Keratinocyte (primary cell): ENCODE measurements at regions not wholly inside any gene's neighbourhood (a gene's known extent, or its start where the extent isn't known, plus 50 kb on each side); places are given as distances from the start of the nearest gene placed in this dataset.

Source experiments
- DNase-seq: peaks from one replicate; pipeline ENCODE4 v3.0.0-alpha.2; 2011; ENCODE audit warnings: low read depth, missing footprints, low spot score
- FAIRE-seq: peaks from 2 replicates; lab custom pipeline; 2011; peaks lifted over from hg19 to GRCh38; lab: Jason Lieb, UNC
- H2AFZ ChIP-seq: 2 replicates; pipeline ENCODE4 v1.6.0; 2012; ENCODE audit warnings: low read length, control low read depth, inconsistent platforms; ENCODE audit not compliant: control insufficient read depth
- H3K27ac ChIP-seq: 2 replicates; pipeline ENCODE4 v1.5.1; 2011; ENCODE audit warnings: low read length; ENCODE audit not compliant: control insufficient read depth, insufficient read depth
- H3K27me3 ChIP-seq: 3 replicates; pipeline ENCODE4 v1.6.0; 2011; ENCODE audit warnings: low read length; ENCODE audit not compliant: control insufficient read depth, insufficient read depth; ENCODE audit errors: extremely low read depth
- H3K36me3 ChIP-seq, 2 experiments: 2 replicates in 1 of 2; 3 replicates in 1 of 2; pipeline ENCODE4 v1.5.1; 2011; ENCODE audit warnings: low read length in 2 of 2, mild to moderate bottlenecking in 1 of 2; ENCODE audit not compliant: control insufficient read depth in 2 of 2, insufficient read depth in 2 of 2; ENCODE audit errors: extremely low read depth in 1 of 2
- H3K4me1 ChIP-seq: 3 replicates; pipeline ENCODE4 v1.5.1; 2011; ENCODE audit warnings: low read length; ENCODE audit not compliant: control insufficient read depth, insufficient read depth; ENCODE audit errors: extremely low read depth
- H3K4me2 ChIP-seq: 3 replicates; pipeline ENCODE4 v1.6.0; 2011; ENCODE audit warnings: low read depth, low read length; ENCODE audit not compliant: control insufficient read depth, insufficient read depth; ENCODE audit errors: extremely low read depth
- H3K4me3 ChIP-seq, 3 experiments: fragments of 200-600 bp in 1 of 3; sonication (generic) in 1 of 3; 2 replicates in 2 of 3; 3 replicates in 1 of 3; pipeline ENCODE4 v1.5.1; 2011 to 2016; ENCODE audit warnings: low read length in 3 of 3, mild to moderate bottlenecking in 3 of 3, control low read depth in 2 of 3, inconsistent platforms in 1 of 3, low read depth in 1 of 3, mixed read lengths in 1 of 3, mixed run types in 1 of 3, moderate library complexity in 1 of 3; ENCODE audit not compliant: control insufficient read depth in 2 of 3, insufficient read depth in 2 of 3; ENCODE audit errors: extremely low read depth in 1 of 3
- H3K79me2 ChIP-seq: 2 replicates; pipeline ENCODE4 v1.6.0; 2012; ENCODE audit warnings: low read length; ENCODE audit not compliant: control insufficient read depth, insufficient read depth
- H3K9ac ChIP-seq: 3 replicates; pipeline ENCODE4 v1.6.0; 2011; ENCODE audit warnings: low read length; ENCODE audit not compliant: control insufficient read depth, insufficient read depth; ENCODE audit errors: extremely low read depth
- H3K9me1 ChIP-seq: 3 replicates; pipeline ENCODE4 v1.6.0; 2011; ENCODE audit warnings: low read length; ENCODE audit not compliant: control insufficient read depth, insufficient read depth; ENCODE audit errors: extremely low read depth
- H3K9me3 ChIP-seq: 2 replicates; pipeline ENCODE4 v1.5.1; 2012; ENCODE audit warnings: low read depth, low read length; ENCODE audit not compliant: control insufficient read depth
- H4K20me1 ChIP-seq: 3 replicates; pipeline ENCODE4 v1.6.0; 2011; ENCODE audit warnings: low read length; ENCODE audit not compliant: control insufficient read depth, insufficient read depth; ENCODE audit errors: extremely low read depth
- CTCF ChIP-seq, 3 experiments: IDR thresholded peaks in 1 of 3; conservative IDR thresholded peaks in 1 of 3; optimal IDR thresholded peaks in 1 of 3; 2 replicates in 2 of 3; 3 replicates in 1 of 3; pipeline versions ENCODE3 to v1.5.1; 2011; ENCODE audit warnings: low read length in 3 of 3, mild to moderate bottlenecking in 3 of 3, moderate library complexity in 2 of 3, control low read depth in 1 of 3, inconsistent platforms in 1 of 3; ENCODE audit not compliant: insufficient read depth in 2 of 3; ENCODE audit errors: extremely low read depth in 1 of 3
- EZH2 ChIP-seq: IDR thresholded peaks from one replicate; pipeline ENCODE4 v1.6.1; 2012; ENCODE audit warnings: inconsistent platforms, mild to moderate bottlenecking, low read length, moderate library complexity
- dilution Hi-C: fragments of 300-500 bp; cut with MboI; formaldehyde crosslinking; loops from one replicate; pipeline ENCODE4 v1.7.0; 2020; ENCODE audit warnings: low sequenced_read_pairs; ENCODE audit not compliant: extremely low pct_ligation_motif_present

GRCh38 chr4:137043184-137043583 lies 489.1 kb downstream of the PCDH18 start:
- dilution Hi-C loops, result no loop called here
- Histone ChIP-seq H3K36me3 (no peaks in the 10 kb centered on the region), H3K4me2 (no peak overlapping the region), H3K9me1 (no peaks in the 10 kb centered on the region), H3K9me3 (no peaks in the 10 kb centered on the region), H4K20me1 (no peaks in the 10 kb centered on the region), H3K79me2 (no peaks in the 10 kb centered on the region), H3K9ac (no peak overlapping the region), H3K27ac (no peak overlapping the region), H3K4me1 (no peaks in the 10 kb centered on the region), H3K27me3 (no peaks in the 10 kb centered on the region), H2AFZ (no peak overlapping the region), H3K4me3 (no peak overlapping the region)
- FAIRE-seq, result no peak
- no peak for DNase-seq
- TF ChIP-seq EZH2 (no peak), CTCF (optimal IDR thresholded peaks at IDR 0.05 in 1 of 3, IDR thresholded peaks at IDR 0.05 in 1 of 3, conservative IDR thresholded peaks at IDR 0.05 in 1 of 3; ENCODE audit: extremely low read depth in 1 of 3, insufficient read depth in 2 of 3, low read length in 3 of 3) (no peak)

GRCh38 chr4:137039370-137039769 lies 492.9 kb downstream of the PCDH18 start:
- Histone ChIP-seq H3K4me1 (no peaks in the 10 kb centered on the region), H3K79me2 (no peaks in the 10 kb centered on the region), H3K27me3 (no peaks in the 10 kb centered on the region), H3K4me3 (no peak overlapping the region), H3K4me2 (no peak overlapping the region), H2AFZ (no peak overlapping the region), H4K20me1 (no peaks in the 10 kb centered on the region), H3K36me3 (no peaks in the 10 kb centered on the region), H3K9me3 (no peaks in the 10 kb centered on the region), H3K9me1 (no peaks in the 10 kb centered on the region), H3K27ac (no peak overlapping the region), H3K9ac (no peak overlapping the region)
- dilution Hi-C loops, result no loop called here
- FAIRE-seq (no peak), DNase-seq (no peak)
- TF ChIP-seq EZH2, result no peak
- TF ChIP-seq CTCF (optimal IDR thresholded peaks at IDR 0.05 in 1 of 3, IDR thresholded peaks at IDR 0.05 in 1 of 3, conservative IDR thresholded peaks at IDR 0.05 in 1 of 3; ENCODE audit: extremely low read depth in 1 of 3, insufficient read depth in 2 of 3, low read length in 3 of 3), result no peak
